ENCODE measurements at regions not wholly inside any gene's neighbourhood (a gene's known extent, or its start where the extent isn't known, plus 50 kb on each side); places are given as distances from the start of the nearest gene placed in this dataset.

DNA sequence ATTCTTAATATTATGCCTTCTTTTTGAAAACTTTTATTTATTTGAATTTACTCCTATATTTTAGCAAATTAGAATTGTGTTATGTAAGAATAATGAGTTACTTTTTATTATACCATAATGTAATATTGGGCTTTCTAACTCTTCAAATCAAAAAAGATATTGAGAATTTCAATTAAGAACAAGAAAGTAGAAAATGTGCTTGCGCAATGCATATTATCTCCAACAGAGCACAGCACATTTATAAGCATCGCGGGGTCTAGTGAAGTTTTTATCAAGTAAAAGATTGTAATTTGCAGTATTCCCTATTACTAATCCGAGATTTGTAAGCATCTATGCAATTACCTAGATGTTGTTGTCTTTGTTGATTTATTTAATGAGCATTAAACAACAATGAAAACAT lies 829.1 kb upstream of the CNTNAP5 start:
- POLR2A ChIA-PET: no interaction called here
- Mint-ChIP-seq H3K36me3 (no peaks in the 10 kb centered on the region), H3K4me1 (no peaks in the 10 kb centered on the region), H3K9me3 (peaks cover 9% of the 10 kb centered on the region), H3K4me3 (no peak overlapping the region), H3K27me3 (no peaks in the 10 kb centered on the region), H3K27ac (no peak overlapping the region)
- no peak for DNase-seq
- ATAC-seq (ENCODE audit: low read depth): no peak

DNA sequence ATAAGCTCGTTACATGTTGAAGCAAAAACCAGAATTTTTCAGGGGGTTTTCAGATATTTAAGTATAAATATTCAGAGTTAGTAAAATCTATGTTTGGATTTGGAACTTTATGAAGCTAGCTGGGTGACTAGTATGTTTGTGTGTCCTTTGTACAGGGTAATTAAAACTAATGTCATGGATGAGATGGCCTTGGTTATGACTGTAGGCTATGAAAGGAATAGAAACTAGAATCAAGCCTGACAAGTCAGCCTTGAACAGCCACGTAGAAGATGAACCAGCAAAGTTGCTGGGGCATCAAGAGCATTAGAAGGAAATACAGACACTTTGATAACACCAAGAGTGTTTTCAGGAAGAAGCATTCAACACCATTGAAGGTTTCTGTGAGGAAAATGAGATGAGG lies 825.1 kb upstream of the CNTNAP5 start:
- Mint-ChIP-seq H3K4me3 (no peak overlapping the region), H3K27me3 (no peaks in the 10 kb centered on the region), H3K9me3 (peaks cover 10% of the 10 kb centered on the region), H3K4me1 (no peaks in the 10 kb centered on the region), H3K27ac (no peak overlapping the region), H3K36me3 (no peaks in the 10 kb centered on the region)
- no peak for ATAC-seq (ENCODE audit: low read depth)
- POLR2A ChIA-PET: no interaction called here
- DNase-seq: no peak

DNA sequence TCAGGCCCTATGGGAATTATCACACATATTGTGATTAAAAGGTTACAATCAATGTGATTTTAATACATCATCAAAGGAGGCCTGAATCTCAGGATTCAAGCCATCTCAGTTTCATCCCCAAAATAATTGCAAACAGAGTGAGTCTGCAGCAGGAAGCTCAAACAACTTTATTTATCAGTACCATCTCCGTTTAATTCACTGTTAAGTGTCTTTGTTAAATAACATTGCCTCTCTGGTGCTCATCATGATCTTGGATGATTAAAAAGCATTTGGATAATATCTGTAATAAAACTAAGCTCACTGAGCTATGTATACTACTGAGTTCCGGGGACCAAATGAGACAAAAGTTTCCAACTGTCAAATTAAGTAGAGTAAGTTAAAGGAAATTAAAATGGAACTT lies 817.8 kb upstream of the CNTNAP5 start:
- DNase-seq: no peak
- POLR2A ChIA-PET: no interaction called here

DNA sequence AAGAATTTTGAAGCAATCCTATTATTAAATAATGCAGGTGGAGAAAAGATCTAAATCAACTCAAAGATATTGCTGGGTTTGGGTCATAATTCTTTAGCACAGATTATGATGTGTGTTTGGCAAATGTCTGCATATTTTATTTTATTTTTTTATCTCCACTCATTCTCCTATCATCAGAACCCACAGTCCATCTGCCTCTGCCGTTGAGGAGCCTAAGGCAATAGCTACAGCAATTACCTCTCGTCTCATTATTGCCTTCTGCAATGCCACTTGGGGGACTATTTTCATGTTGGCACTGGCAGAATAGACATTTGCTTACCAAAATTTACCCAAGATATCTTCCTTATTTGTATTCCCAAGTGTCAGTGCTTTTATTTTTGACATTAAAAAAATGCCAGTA lies 815.9 kb upstream of the CNTNAP5 start:
- Mint-ChIP-seq H3K9me3 (peaks cover 2% of the 10 kb centered on the region), H3K4me3 (no peak overlapping the region), H3K27me3 (no peaks in the 10 kb centered on the region), H3K4me1 (no peaks in the 10 kb centered on the region), H3K27ac (no peak overlapping the region), H3K36me3 (no peaks in the 10 kb centered on the region)
- DNase-seq: no peak
- no peak for ATAC-seq (ENCODE audit: low read depth)
- POLR2A ChIA-PET: no interaction called here

More for the DNA sequence above, 817.8 kb upstream of the CNTNAP5 start:
- peaks cover 2% of the 10 kb centered on the region for H3K9me3 Mint-ChIP-seq
- H3K27ac Mint-ChIP-seq: no peak overlapping the region
- H3K36me3 Mint-ChIP-seq: no peaks in the 10 kb centered on the region
- no peak overlapping the region for H3K4me3 Mint-ChIP-seq
- no peaks in the 10 kb centered on the region for H3K27me3 Mint-ChIP-seq
- ATAC-seq (ENCODE audit: low read depth): no peak
- H3K4me1 Mint-ChIP-seq: no peaks in the 10 kb centered on the region

DNA sequence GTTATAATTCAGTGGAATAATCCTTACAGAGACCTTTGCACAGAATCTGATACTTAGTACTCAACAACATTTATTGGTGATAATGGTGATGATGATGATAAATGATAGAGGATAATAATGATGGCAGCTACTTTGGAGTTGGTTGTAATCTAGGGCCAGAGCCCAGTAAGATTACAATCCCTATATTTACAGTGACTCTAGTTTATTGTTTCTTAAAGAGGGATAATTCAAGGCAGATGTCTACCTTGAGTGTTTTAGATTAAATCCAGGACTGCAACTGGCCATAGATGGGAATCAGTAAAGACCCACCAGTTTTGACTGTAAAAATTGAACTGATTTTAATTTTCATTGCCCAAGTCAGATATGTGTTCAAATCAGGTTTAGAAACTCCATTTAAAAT lies 813.9 kb upstream of the CNTNAP5 start:
- Mint-ChIP-seq H3K27me3 (no peaks in the 10 kb centered on the region), H3K4me3 (no peak overlapping the region), H3K36me3 (no peaks in the 10 kb centered on the region), H3K9me3 (peaks cover 2% of the 10 kb centered on the region), H3K4me1 (no peaks in the 10 kb centered on the region), H3K27ac (no peak overlapping the region)
- ATAC-seq (ENCODE audit: low read depth) (no peak), DNase-seq (no peak)
- POLR2A ChIA-PET: no interaction called here

DNA sequence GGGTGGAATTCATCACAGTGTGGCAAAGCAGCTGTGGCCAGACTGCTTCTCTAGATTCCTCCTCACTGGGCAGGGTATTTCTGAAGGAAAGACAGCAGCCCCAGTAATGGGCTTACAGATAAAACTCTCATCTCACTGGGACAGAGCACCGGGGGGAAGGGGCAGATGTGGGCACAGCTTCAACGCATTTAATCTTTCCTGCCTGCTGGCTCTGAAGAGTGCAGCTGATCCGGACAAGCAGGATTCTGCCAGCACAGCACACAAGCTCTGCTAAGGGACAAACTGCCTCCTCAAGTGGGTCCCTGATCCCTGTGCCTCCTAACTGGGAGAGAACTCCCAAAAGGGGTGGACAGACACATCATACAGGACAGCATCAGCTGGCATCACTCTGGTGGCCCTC lies 779.9 kb upstream of the CNTNAP5 start:
- Mint-ChIP-seq H3K4me1 (no peaks in the 10 kb centered on the region), H3K4me3 (no peak overlapping the region), H3K27me3 (no peaks in the 10 kb centered on the region), H3K9me3 (peaks cover 7% of the 10 kb centered on the region), H3K27ac (no peak overlapping the region), H3K36me3 (no peaks in the 10 kb centered on the region)
- POLR2A ChIA-PET: no interaction called here
- no peak for DNase-seq
- no peak for ATAC-seq (ENCODE audit: low read depth)

DNA sequence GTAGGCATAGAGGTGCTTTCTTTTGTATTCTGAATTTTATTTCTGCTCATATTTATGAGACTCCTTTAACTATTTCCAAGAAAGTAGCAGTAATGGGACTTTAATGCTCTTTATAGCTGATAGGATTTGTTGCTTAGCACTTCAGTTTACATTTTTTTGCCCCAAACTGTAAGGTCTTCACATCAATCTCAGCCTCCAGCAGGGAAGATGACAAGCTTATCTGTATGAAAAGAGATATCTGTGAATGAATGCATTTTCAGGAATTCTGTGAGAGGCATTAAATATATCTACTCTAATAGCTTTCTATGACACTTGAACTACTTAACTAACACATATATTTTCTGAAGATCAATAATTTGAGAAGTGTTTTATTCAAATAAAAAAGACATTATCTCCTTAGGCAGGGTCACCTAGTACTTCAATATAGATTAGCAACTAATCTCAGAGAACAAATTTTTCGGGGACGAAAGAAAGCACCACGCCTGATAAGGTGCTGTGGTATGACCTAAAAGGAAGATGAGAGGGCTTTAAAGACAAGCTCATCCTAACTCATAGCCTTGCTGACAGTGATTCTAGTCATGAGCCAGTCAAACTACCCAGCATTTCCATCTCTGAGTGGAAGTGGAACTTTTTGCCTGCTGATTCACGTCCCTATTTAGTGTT lies 766.1 kb upstream of the CNTNAP5 start:
- DNase-seq (no peak), ATAC-seq (ENCODE audit: low read depth) (no peak)
- H3K4me3 Mint-ChIP-seq: no peak overlapping the region
- H3K27ac Mint-ChIP-seq: no peak overlapping the region
- no peaks in the 10 kb centered on the region for H3K27me3 Mint-ChIP-seq
- POLR2A ChIA-PET: no interaction called here
- peaks cover 4% of the 10 kb centered on the region for H3K9me3 Mint-ChIP-seq
- H3K36me3 Mint-ChIP-seq: no peaks in the 10 kb centered on the region
- H3K4me1 Mint-ChIP-seq: no peaks in the 10 kb centered on the region

DNA sequence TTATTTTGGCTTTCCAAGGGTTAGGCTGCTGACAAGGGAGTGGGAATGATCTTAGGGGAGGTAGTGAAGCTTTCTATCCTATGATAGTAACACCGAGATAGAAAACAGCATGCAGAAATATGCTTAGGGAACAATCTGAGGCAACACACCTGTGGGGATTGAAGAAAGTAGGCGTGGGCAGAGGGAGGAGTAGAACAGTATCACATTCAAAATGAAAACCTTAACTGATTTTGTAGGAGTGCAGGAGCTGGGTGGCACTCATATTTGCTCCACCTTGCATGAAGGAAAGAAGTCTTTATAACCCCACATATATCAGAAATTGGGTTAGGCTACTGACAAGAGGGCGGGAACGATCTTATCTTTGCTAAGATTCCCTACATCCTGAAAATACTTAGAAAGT lies 762.2 kb upstream of the CNTNAP5 start:
- no peak for DNase-seq
- Mint-ChIP-seq H3K4me1 (no peaks in the 10 kb centered on the region), H3K9me3 (peaks cover 4% of the 10 kb centered on the region), H3K4me3 (no peak overlapping the region), H3K36me3 (no peaks in the 10 kb centered on the region), H3K27ac (no peak overlapping the region), H3K27me3 (no peaks in the 10 kb centered on the region)
- ATAC-seq (ENCODE audit: low read depth): no peak
- POLR2A ChIA-PET: no interaction called here

DNA sequence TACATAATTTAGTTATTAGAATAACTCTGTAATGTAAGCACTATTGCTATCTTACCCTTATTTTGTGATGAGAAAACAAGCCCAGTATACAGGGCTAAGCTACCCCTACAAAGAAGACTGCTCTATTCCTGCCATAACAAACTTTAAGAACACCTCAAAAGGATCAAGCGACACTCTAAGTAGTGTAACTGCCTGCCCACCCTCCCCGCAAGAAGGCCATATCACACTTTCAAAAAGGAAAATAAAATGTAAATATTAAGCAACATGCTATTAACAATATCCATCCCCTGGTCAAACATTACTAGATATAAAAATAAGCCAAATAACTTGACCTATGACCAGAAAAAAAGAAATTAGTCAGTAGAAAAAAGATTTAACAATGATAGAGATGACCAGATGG lies 741.7 kb upstream of the CNTNAP5 start:
- H3K27ac Mint-ChIP-seq: no peak overlapping the region
- POLR2A ChIA-PET: no interaction called here
- DNase-seq (no peak), ATAC-seq (ENCODE audit: low read depth) (no peak)
- H3K4me3 Mint-ChIP-seq: no peak overlapping the region
- no peaks in the 10 kb centered on the region for H3K4me1 Mint-ChIP-seq
- no peaks in the 10 kb centered on the region for H3K27me3 Mint-ChIP-seq
- no peaks in the 10 kb centered on the region for H3K36me3 Mint-ChIP-seq
- H3K9me3 Mint-ChIP-seq: peaks cover 5% of the 10 kb centered on the region

DNA sequence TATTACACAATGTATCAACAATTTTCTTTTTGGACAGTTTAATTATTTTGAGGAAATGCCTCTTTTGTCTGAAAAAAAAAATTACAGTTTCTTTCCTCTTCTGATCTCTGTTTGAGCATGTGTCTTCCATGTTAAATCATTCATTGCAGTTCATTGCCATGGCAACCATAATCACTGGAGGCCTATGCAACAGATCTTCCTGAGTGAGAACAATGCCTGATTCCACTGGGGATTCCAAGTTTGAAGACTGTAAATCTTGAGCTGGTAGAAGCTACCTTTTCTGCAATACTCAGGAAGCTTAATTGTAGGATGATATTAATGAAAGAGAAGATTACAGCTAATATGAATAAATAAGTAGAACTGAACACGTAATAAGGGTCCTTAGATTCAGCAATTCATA lies 721.4 kb upstream of the CNTNAP5 start:
- Mint-ChIP-seq H3K27me3 (no peaks in the 10 kb centered on the region), H3K9me3 (peaks cover 2% of the 10 kb centered on the region), H3K4me1 (no peaks in the 10 kb centered on the region), H3K36me3 (no peaks in the 10 kb centered on the region), H3K27ac (no peak overlapping the region), H3K4me3 (no peak overlapping the region)
- no peak for DNase-seq
- POLR2A ChIA-PET: no interaction called here
- no peak for ATAC-seq (ENCODE audit: low read depth)
